SK-N-SH treated with all-trans-retinoic acid at 6 μM for 48 hours (cell line): ENCODE measurements at regions not wholly inside any gene's neighbourhood (a gene's known extent, or its start where the extent isn't known, plus 50 kb on each side); places are given as distances from the start of the nearest gene placed in this dataset.

Source experiments
- ARNTL ChIP-seq: fragments of 450-650 bp; formaldehyde crosslinking; IDR thresholded peaks from 2 replicates; pipeline ENCODE4 v1.5.0; 2020; ENCODE audit warnings: low read depth, mild to moderate bottlenecking, moderate library complexity, borderline replicate concordance
- CSRNP3 ChIP-seq: fragments of 250-450 bp; sonication (Bioruptor Pico); IDR thresholded peaks from 2 replicates; pipeline ENCODE4 v1.5.1; 2021; ENCODE audit warnings: mild to moderate bottlenecking, moderate library complexity
- ESRRG ChIP-seq: fragments of 250-450 bp; sonication (Bioruptor Pico); IDR thresholded peaks from 2 replicates; pipeline ENCODE4 v1.6.1; 2021; ENCODE audit warnings: mild to moderate bottlenecking
- TOX ChIP-seq: fragments of 250-450 bp; sonication (Bioruptor Pico); IDR thresholded peaks from 2 replicates; pipeline ENCODE4 v1.8.0; 2021; ENCODE audit warnings: mild to moderate bottlenecking, moderate library complexity, borderline replicate concordance
- ZC3H10 ChIP-seq: fragments of 250-450 bp; sonication (Bioruptor Pico); IDR thresholded peaks from 2 replicates; pipeline ENCODE4 v1.5.1; 2021; ENCODE audit warnings: mild to moderate bottlenecking, moderate library complexity
- ZFP3 ChIP-seq: fragments of 250-450 bp; sonication (Bioruptor Pico); IDR thresholded peaks from 2 replicates; pipeline ENCODE4 v1.5.0; 2020; ENCODE audit warnings: mild to moderate bottlenecking, moderate library complexity
- ZFP30 ChIP-seq: fragments of 450-650 bp; formaldehyde crosslinking; IDR thresholded peaks from 2 replicates; pipeline ENCODE4 v1.5.0; 2022; ENCODE audit warnings: mild to moderate bottlenecking, moderate library complexity
- TF ChIP-seq, protein P1 (sequence below): fragments of 250-450 bp; sonication (Bioruptor Pico); IDR thresholded peaks from 2 replicates; pipeline ENCODE4 v1.5.1; 2020; ENCODE audit warnings: low read depth, mild to moderate bottlenecking, moderate library complexity
- TF ChIP-seq, protein P2 (sequence below): fragments of 250-450 bp; sonication (Bioruptor Pico); IDR thresholded peaks from 2 replicates; pipeline ENCODE4 v1.8.0; 2020; ENCODE audit warnings: mild to moderate bottlenecking, moderate library complexity, borderline replicate concordance

- TF ChIP-seq, protein P1, sequence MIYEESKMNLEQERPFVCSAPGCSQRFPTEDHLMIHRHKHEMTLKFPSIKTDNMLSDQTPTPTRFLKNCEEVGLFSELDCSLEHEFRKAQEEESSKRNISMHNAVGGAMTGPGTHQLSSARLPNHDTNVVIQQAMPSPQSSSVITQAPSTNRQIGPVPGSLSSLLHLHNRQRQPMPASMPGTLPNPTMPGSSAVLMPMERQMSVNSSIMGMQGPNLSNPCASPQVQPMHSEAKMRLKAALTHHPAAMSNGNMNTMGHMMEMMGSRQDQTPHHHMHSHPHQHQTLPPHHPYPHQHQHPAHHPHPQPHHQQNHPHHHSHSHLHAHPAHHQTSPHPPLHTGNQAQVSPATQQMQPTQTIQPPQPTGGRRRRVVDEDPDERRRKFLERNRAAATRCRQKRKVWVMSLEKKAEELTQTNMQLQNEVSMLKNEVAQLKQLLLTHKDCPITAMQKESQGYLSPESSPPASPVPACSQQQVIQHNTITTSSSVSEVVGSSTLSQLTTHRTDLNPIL (CRISPR knock-in tag), result no peak
- TF ChIP-seq ZFP3 (CRISPR knock-in tag) (no peak), ZFP30 (no peak), ARNTL (CRISPR knock-in tag) (no peak), ESRRG (CRISPR knock-in tag) (no peak), TOX (CRISPR knock-in tag) (no peak), CSRNP3 (no peak), ZC3H10 (CRISPR knock-in tag) (no peak)
- TF ChIP-seq, protein P2, sequence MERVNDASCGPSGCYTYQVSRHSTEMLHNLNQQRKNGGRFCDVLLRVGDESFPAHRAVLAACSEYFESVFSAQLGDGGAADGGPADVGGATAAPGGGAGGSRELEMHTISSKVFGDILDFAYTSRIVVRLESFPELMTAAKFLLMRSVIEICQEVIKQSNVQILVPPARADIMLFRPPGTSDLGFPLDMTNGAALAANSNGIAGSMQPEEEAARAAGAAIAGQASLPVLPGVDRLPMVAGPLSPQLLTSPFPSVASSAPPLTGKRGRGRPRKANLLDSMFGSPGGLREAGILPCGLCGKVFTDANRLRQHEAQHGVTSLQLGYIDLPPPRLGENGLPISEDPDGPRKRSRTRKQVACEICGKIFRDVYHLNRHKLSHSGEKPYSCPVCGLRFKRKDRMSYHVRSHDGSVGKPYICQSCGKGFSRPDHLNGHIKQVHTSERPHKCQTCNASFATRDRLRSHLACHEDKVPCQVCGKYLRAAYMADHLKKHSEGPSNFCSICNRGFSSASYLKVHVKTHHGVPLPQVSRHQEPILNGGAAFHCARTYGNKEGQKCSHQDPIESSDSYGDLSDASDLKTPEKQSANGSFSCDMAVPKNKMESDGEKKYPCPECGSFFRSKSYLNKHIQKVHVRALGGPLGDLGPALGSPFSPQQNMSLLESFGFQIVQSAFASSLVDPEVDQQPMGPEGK (CRISPR knock-in tag), result no peak
These were observed 2296.6 kb upstream of the AGA start for GRCh38 chr4:179738822-179739221.
